C4-2B (cell line): ENCODE measurements at regions not wholly inside any gene's neighbourhood (a gene's known extent, or its start where the extent isn't known, plus 50 kb on each side); places are given as distances from the start of the nearest gene placed in this dataset.

Source experiments
- ZFX ChIP-seq: fragments of 450-650 bp; IDR thresholded peaks from 2 replicates; pipeline ENCODE4 v1.6.1; 2017
- TF ChIP-seq, protein P1 (sequence below): fragments of 450-650 bp; conservative IDR thresholded peaks from 2 replicates; pipeline ENCODE4 v1.5.1; 2017; ENCODE audit warnings: mild to moderate bottlenecking

DNA sequence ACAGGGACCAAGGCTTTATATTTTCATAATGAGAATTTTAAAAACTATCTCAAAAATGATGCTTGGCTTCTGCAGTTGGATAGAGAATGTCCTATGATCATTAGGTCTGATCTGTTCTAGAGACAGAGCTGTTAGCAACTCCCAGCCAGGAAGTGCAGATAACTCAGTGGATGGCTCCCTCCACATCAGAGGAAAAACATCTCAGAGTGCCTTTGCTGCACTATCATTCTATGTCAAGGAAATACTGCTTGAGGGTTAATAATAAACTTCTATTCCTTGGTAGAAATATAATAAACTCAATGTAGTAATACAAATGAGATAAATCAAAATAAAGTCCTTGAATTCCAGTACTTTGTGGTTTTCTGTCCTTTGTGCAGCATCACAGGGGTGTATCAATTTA, 78.0 kb upstream of the BET1 start:
- TF ChIP-seq, protein P1, sequence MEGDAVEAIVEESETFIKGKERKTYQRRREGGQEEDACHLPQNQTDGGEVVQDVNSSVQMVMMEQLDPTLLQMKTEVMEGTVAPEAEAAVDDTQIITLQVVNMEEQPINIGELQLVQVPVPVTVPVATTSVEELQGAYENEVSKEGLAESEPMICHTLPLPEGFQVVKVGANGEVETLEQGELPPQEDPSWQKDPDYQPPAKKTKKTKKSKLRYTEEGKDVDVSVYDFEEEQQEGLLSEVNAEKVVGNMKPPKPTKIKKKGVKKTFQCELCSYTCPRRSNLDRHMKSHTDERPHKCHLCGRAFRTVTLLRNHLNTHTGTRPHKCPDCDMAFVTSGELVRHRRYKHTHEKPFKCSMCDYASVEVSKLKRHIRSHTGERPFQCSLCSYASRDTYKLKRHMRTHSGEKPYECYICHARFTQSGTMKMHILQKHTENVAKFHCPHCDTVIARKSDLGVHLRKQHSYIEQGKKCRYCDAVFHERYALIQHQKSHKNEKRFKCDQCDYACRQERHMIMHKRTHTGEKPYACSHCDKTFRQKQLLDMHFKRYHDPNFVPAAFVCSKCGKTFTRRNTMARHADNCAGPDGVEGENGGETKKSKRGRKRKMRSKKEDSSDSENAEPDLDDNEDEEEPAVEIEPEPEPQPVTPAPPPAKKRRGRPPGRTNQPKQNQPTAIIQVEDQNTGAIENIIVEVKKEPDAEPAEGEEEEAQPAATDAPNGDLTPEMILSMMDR = no peak
- TF ChIP-seq ZFX = no peak
